Naive thymus-derived CD4-positive, alpha-beta T cell (primary cell): ENCODE measurements at regions not wholly inside any gene's neighbourhood (a gene's known extent, or its start where the extent isn't known, plus 50 kb on each side); places are given as distances from the start of the nearest gene placed in this dataset.
A peak's percentile ranks its signal among the peaks of the same experiment; 100 is the strongest.

Experiments
- ATAC-seq: fragments of 150-1000 bp; cut with Tn5 transposase; 2 replicates; pipeline ENCODE4 v1.10.0; 2021; ENCODE audit warnings: mild to moderate bottlenecking, moderate library complexity
- CTCF ChIA-PET: fragments of 350-600 bp; sonication (Branson Sonifier 250); formaldehyde crosslinking; loops from one replicate; lab custom pipeline; 2021; ENCODE audit warnings: antibody characterized with exemption; lab: Charles Lee
- POLR2A ChIA-PET: fragments of 350-600 bp; sonication (Branson Sonifier 250); formaldehyde crosslinking; loops from one replicate; lab custom pipeline; 2021; ENCODE audit warnings: antibody characterized with exemption, inconsistent platforms; lab: Charles Lee
- DNase-seq, 9 donors: peaks; one replicate each; pipeline versions ENCODE4 v3.0.0 to v3.0.0-alpha.2; 2020 to 2022; ENCODE audit warnings: mixed read lengths in 1 of 9
- H3K27ac ChIP-seq: one replicate; pipeline ENCODE4 v1.7.0; 2013; ENCODE audit warnings: mild to moderate bottlenecking, low read depth, low read length, moderate library complexity
- H3K27me3 ChIP-seq, 2 donors: one replicate each; pipeline ENCODE4 v1.7.0; 2013; ENCODE audit warnings: low read length in 2 of 2, mild to moderate bottlenecking in 2 of 2, moderate library complexity in 2 of 2; ENCODE audit not compliant: control insufficient read depth in 2 of 2, insufficient read depth in 2 of 2
- H3K36me3 ChIP-seq, 3 experiments: 1 replicate in 2 of 3; 2 replicates in 1 of 3; pipeline ENCODE4 v1.7.0; 2013; ENCODE audit warnings: low read length in 3 of 3, mild to moderate bottlenecking in 3 of 3, moderate library complexity in 1 of 3; ENCODE audit not compliant: insufficient read depth in 3 of 3, control insufficient read depth in 2 of 3
- H3K4me1 ChIP-seq, 2 donors: one replicate each; pipeline ENCODE4 v1.7.0; 2013; ENCODE audit warnings: low read length in 2 of 2, mild to moderate bottlenecking in 2 of 2, moderate library complexity in 1 of 2; ENCODE audit not compliant: control insufficient read depth in 2 of 2, insufficient read depth in 2 of 2
- H3K4me3 ChIP-seq: 2 replicates; pipeline ENCODE4 v1.7.0; 2013; ENCODE audit warnings: mild to moderate bottlenecking, low read length
- H3K9me3 ChIP-seq, 3 experiments: 1 replicate in 2 of 3; 2 replicates in 1 of 3; pipeline ENCODE4 v1.7.0; 2013; ENCODE audit warnings: low read length in 3 of 3; ENCODE audit not compliant: control insufficient read depth in 2 of 3
- H3K27ac Mint-ChIP-seq, 9 donors: one replicate each; pipeline ENCODE4 v1.8.0; 2020 to 2022; ENCODE audit warnings: mixed read lengths in 9 of 9, mild to moderate bottlenecking in 8 of 9, moderate library complexity in 5 of 9, inconsistent platforms in 2 of 9
- H3K27me3 Mint-ChIP-seq, 5 donors: one replicate each; pipeline ENCODE4 v1.8.0; 2021 to 2022; ENCODE audit warnings: mixed read lengths in 5 of 5, mild to moderate bottlenecking in 1 of 5
- H3K36me3 Mint-ChIP-seq, 5 donors: one replicate each; pipeline ENCODE4 v1.8.0; 2020 to 2022; ENCODE audit warnings: mixed read lengths in 5 of 5, mild to moderate bottlenecking in 3 of 5, inconsistent platforms in 1 of 5
- H3K4me1 Mint-ChIP-seq, 7 donors: one replicate each; pipeline ENCODE4 v1.8.0; 2020 to 2022; ENCODE audit warnings: mixed read lengths in 7 of 7, mild to moderate bottlenecking in 3 of 7, inconsistent platforms in 1 of 7
- H3K4me3 Mint-ChIP-seq, 10 donors: one replicate each; pipeline ENCODE4 v1.8.0; 2020 to 2022; ENCODE audit warnings: mild to moderate bottlenecking in 10 of 10, mixed read lengths in 10 of 10, moderate library complexity in 6 of 10, inconsistent platforms in 2 of 10
- H3K9me3 Mint-ChIP-seq, 11 donors: one replicate each; pipeline ENCODE4 v1.8.0; 2020 to 2022; ENCODE audit warnings: mixed read lengths in 11 of 11, mild to moderate bottlenecking in 4 of 11, inconsistent platforms in 1 of 11, moderate library complexity in 1 of 11
- intact Hi-C, 2 donors: fragments of 100-400 bp; cut with micrococcal nuclease; formaldehyde crosslinking; loops; one replicate each; pipeline ENCODE4 v1.15.1; 2023

DNA sequence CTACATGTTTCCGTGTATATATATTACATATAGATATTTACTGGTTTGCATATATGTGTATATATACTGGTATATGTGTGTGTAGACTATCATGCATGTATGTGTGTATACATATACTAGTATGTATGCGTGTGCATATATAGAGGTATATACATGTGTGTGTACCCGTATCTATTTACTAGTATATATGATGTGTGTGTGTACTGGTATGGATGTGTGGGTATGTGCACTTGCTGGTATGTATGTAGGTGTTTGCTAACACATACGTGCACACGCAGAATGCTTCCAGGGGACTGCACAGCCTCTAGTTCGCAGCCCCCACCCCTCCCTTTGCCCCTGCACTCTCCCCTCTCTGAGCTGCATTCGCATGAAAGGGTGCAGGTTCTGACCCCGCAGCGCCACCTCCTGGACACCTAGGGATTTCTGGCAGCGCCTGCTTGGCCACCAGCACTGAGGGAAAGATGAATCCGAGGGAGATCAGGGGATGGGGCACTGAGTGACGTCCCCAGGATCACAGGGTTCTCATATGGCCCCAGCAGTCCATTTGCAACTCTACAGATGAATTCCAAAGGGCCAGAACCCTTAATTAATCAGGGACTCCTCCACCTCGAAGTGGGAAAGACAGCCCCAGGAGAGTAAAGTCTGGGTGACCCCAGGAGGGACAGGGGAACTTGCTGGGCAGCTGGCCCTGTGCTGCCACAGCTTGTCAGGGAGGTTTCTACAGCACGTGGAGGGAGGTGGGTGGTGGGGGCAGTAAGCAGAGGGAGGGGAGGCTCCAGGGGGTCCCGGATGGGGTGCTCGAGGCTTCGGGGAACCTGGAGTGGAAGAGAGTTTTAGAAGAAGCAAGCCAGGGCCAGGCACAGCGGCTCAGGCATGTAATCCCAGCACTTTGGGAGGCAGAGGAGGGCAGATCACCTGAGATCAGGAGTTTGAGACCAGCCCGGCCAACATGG, 66.8 kb upstream of the ASAP2 start:
- no peak overlapping the region for H3K4me3 Mint-ChIP-seq
- H3K27ac Mint-ChIP-seq: peak overlapping the region in 1 of 9 donors; percentile 41
- H3K9me3 Mint-ChIP-seq: no peaks in the 10 kb centered on the region
- H3K4me1 ChIP-seq: no peaks in the 10 kb centered on the region
- H3K36me3 Mint-ChIP-seq: no peaks in the 10 kb centered on the region
- DNase-seq (peak in 7 of 9 donors; percentile 12 to 74 (median 33)), ATAC-seq (peak; percentile 49)
- H3K27me3 ChIP-seq: no peaks in the 10 kb centered on the region
- peaks cover 0 to 16% (median 9%) of the 10 kb centered on the region in 5 donors for H3K27me3 Mint-ChIP-seq
- ChIA-PET CTCF (no interaction called here), POLR2A (no interaction called here)
- no peak overlapping the region for H3K4me3 ChIP-seq
- intact Hi-C loops: loop anchor here (1.0 to 5.0 kb wide), 2 partner anchors 266 to 1937 kb away; no protein-coding TSS in a partner anchor
- H3K9me3 ChIP-seq: no peaks in the 10 kb centered on the region
- peaks cover 0 to 5% (median 0%) of the 10 kb centered on the region in 7 donors for H3K4me1 Mint-ChIP-seq
- H3K27ac ChIP-seq: no peak overlapping the region
- no peaks in the 10 kb centered on the region for H3K36me3 ChIP-seq

DNA sequence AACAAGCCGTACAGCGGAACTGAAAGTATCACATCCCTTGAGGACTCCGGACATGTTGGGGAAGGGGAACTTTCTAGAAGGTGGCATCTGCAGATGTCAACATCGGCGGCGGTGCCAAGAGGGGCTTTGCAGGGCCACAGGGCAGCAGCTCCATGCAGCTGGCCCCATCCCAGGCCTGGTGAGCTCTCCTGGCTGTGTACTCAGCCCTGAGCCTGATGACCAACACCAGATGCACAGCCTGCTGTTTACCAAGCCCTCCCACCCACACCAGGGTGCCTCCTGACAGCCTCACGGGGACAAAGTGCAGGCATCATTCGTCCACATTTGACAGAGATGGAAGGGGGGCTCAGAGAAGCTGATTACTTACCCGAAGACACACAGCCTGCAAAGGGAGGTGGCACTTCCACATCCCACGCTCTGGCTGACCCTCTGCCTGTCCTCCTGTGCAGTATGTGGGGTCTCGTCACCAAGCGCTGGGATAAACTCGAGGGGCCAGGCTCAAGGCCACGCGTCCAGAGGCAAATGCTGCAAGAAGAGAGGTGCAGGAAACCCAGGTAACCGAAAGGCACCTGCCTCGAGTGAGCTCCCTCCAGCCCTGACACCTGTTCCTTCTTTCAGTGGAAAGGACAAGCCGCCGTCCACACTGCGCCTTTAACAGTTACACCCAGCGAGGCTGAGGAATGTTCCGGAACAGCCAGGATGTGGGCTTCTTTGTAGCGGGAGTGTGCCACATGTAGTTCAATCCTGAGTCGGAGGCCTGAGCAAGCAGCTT, 69.0 kb upstream of the ASAP2 start:
- Mint-ChIP-seq H3K36me3 (peaks cover 0 to under 1% (median 0%) of the 10 kb centered on the region in 5 donors), H3K9me3 (peaks cover 3 to 20% (median 8%) of the 10 kb centered on the region in 11 donors), H3K4me1 (peaks cover 0 to 3% (median 0%) of the 10 kb centered on the region in 7 donors), H3K27me3 (peaks cover 0 to 16% (median 9%) of the 10 kb centered on the region in 5 donors), H3K27ac (no peak overlapping the region), H3K4me3 (no peak overlapping the region)
- Histone ChIP-seq H3K4me1 (no peaks in the 10 kb centered on the region), H3K36me3 (no peaks in the 10 kb centered on the region), H3K27ac (no peak overlapping the region), H3K4me3 (no peak overlapping the region), H3K27me3 (no peaks in the 10 kb centered on the region), H3K9me3 (no peaks in the 10 kb centered on the region)
- peak; percentile 32 for ATAC-seq
- POLR2A ChIA-PET: no interaction called here
- CTCF ChIA-PET: no interaction called here
- no peak for DNase-seq
- intact Hi-C loops: loop anchor here in 1 of 2 donors (5.0 kb wide), 1 partner anchor 1935 kb away; no protein-coding TSS in a partner anchor

DNA sequence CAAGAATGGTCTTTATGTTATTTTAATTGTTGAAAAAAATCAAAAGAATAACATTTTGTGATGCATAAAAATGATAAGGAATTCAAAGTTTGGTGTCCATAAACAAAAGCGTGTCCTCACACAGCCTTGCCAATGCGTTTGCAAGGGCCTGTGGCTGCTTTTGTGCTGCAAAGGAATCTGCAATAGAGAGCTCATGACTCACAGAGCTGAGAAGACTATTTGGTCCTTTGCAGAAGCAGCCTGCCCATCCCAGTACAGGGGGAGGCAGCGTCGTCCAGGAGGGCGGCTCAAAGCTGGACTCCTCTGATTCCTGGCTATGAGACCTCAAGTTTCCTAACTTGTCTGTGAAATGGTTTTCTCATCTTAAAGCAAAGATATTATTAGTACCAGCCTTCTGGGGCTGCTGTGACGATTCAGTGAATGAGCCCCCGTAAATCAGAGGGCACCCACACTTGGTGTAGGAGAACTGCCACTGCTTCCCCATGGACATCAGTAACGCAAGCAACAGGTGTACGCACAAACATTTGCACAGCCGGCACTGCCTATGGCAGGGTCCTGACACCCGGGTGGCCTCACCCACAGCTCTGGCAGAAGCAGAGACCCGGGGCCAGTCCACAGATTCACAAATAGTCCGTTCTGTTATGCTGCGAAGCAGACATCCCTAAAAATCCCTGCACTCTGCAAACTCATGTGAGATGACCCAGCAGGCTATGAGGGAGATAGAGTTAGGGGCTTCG, 70.6 kb upstream of the ASAP2 start:
- Histone ChIP-seq H3K36me3 (no peaks in the 10 kb centered on the region), H3K4me3 (no peak overlapping the region), H3K9me3 (no peaks in the 10 kb centered on the region), H3K27ac (no peak overlapping the region), H3K27me3 (no peaks in the 10 kb centered on the region), H3K4me1 (no peaks in the 10 kb centered on the region)
- intact Hi-C loops: loop anchor here in 1 of 2 donors (5.0 kb wide), 1 partner anchor 1934 kb away; no protein-coding TSS in a partner anchor
- Mint-ChIP-seq H3K27me3 (peaks cover 0 to 15% (median 9%) of the 10 kb centered on the region in 5 donors), H3K27ac (no peak overlapping the region), H3K4me3 (no peak overlapping the region), H3K4me1 (peaks cover 0 to 3% (median 0%) of the 10 kb centered on the region in 7 donors), H3K9me3 (peaks cover 3 to 23% (median 8%) of the 10 kb centered on the region in 11 donors), H3K36me3 (peaks cover 0 to 3% (median 0%) of the 10 kb centered on the region in 5 donors)
- ChIA-PET CTCF (interaction anchor here (1.0 kb wide), 1 partner anchor 9 kb away, joined by 3 read pairs; no protein-coding TSS in a partner anchor), POLR2A (no interaction called here)
- DNase-seq: no peak
- no peak for ATAC-seq

DNA sequence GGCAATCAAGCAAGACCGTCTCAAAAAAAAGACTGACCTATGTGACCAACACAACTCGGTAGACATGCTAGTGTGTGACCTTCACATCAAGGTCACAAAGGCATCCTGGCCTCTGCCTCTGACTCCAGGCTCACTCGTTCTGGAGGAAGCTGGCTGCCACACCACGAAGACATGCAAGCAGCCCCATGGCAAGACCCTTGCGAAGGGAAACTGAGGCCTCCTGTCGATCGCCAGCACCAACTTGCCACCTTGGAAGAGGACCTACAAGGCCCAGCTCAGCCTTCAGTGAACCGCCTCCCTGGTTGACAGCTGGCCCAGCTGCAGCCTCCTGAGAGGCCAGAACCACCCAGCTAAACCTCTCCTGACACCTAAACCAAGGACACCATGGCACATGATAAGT, 79.3 kb upstream of the ASAP2 start:
- ATAC-seq: no peak
- Histone ChIP-seq H3K9me3 (no peaks in the 10 kb centered on the region), H3K4me3 (no peak overlapping the region), H3K4me1 (no peaks in the 10 kb centered on the region), H3K27me3 (no peaks in the 10 kb centered on the region), H3K36me3 (no peaks in the 10 kb centered on the region), H3K27ac (no peak overlapping the region)
- ChIA-PET POLR2A (no interaction called here), CTCF (no interaction called here)
- Mint-ChIP-seq H3K9me3 (peaks cover 0 to 12% (median 5%) of the 10 kb centered on the region in 11 donors), H3K36me3 (peaks cover 0 to 3% (median 0%) of the 10 kb centered on the region in 5 donors), H3K27ac (no peak overlapping the region), H3K4me1 (no peaks in the 10 kb centered on the region), H3K27me3 (peaks cover 0 to 8% (median 0%) of the 10 kb centered on the region in 5 donors), H3K4me3 (no peak overlapping the region)
- intact Hi-C loops: no loop called here
- no peak for DNase-seq

DNA sequence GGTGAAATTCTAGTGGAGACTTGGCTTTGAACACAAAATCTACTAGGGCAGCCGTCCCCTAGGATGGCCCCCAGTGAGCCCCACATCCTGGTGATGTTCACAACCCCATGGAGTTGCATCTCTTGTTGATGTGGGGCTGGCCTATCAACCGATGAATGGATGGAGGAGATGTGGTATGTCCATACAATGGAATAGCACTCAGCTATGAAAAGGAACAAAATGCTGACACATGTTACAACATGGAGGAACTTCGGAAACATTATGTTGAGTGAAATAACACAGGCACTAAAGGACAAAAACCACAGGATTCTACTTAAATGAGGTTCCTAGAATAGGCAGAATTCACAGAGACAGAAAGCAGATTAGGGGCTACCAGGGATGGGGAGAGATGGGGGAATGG, 80.1 kb upstream of the ASAP2 start:
- Mint-ChIP-seq H3K27ac (no peak overlapping the region), H3K9me3 (peaks cover 0 to 11% (median 5%) of the 10 kb centered on the region in 11 donors), H3K4me3 (no peak overlapping the region), H3K4me1 (no peaks in the 10 kb centered on the region), H3K27me3 (peaks cover 0 to 8% (median 0%) of the 10 kb centered on the region in 5 donors), H3K36me3 (peaks cover 0 to 3% (median 0%) of the 10 kb centered on the region in 5 donors)
- ATAC-seq: no peak
- ChIA-PET POLR2A (no interaction called here), CTCF (no interaction called here)
- Histone ChIP-seq H3K27ac (no peak overlapping the region), H3K4me1 (no peaks in the 10 kb centered on the region), H3K9me3 (no peaks in the 10 kb centered on the region), H3K36me3 (no peaks in the 10 kb centered on the region), H3K4me3 (no peak overlapping the region), H3K27me3 (no peaks in the 10 kb centered on the region)
- DNase-seq: no peak
- intact Hi-C loops: no loop called here

DNA sequence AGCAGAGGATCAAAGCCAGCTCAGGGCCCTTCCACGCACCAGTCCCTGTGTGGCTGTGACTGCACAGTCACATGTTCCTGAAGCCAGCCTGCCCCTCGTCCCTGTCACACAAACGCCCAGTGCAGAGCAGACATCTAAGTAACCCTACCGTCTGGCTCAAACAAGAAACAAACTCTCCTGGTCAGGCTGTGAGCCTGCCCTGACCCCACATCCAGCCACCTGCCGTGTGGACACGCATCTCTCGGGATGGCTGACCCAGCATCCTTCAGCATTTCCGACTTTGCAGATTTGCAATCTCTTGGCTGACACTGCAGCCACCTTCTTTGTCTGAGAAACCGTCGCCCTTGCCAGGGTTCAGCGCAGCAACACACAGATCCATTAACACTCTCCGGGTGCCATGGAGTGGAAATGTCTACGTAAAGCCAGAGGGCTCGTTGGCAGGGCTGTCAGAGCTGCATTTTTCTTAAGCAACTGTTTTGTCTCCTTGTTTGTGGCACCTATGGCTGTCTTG, 82.3 kb upstream of the ASAP2 start:
- no peak overlapping the region for H3K4me3 ChIP-seq
- no peak for ATAC-seq
- POLR2A ChIA-PET: no interaction called here
- H3K36me3 ChIP-seq: no peaks in the 10 kb centered on the region
- Mint-ChIP-seq H3K27ac (no peak overlapping the region), H3K36me3 (peaks cover 0 to 3% (median 0%) of the 10 kb centered on the region in 5 donors), H3K27me3 (peaks cover 0 to 6% (median 0%) of the 10 kb centered on the region in 5 donors), H3K4me1 (no peaks in the 10 kb centered on the region), H3K4me3 (no peak overlapping the region), H3K9me3 (peaks cover 0 to 11% (median 5%) of the 10 kb centered on the region in 11 donors)
- H3K9me3 ChIP-seq: no peaks in the 10 kb centered on the region
- CTCF ChIA-PET: no interaction called here
- no peaks in the 10 kb centered on the region for H3K27me3 ChIP-seq
- no peak overlapping the region for H3K27ac ChIP-seq
- H3K4me1 ChIP-seq: no peaks in the 10 kb centered on the region
- intact Hi-C loops: no loop called here
- DNase-seq: no peak
